Panc1 (cell line): ENCODE measurements at regions not wholly inside any gene's neighbourhood (a gene's known extent, or its start where the extent isn't known, plus 50 kb on each side); places are given as distances from the start of the nearest gene placed in this dataset.

Source experiments
- ATAC-seq: fragments of 200-7000 bp; cut with Tn5 transposase; 2 replicates; pipeline ENCODE4 v1.9.1; 2020; ENCODE audit warnings: mild to moderate bottlenecking, moderate library complexity
- BruUV-seq: library from RNA; stranded (reverse); fragments of 400-500 nt; replicated peaks from 2 replicates; lab custom pipeline; 2021; lab: Mats Ljungman, UMichigan
- CTCF ChIA-PET: fragments of 300-600 bp; sonication (Branson Sonifier 250); formaldehyde crosslinking; loops from one replicate; lab custom pipeline; 2022; ENCODE audit warnings: antibody characterized with exemption; lab: Charles Lee
- POLR2A ChIA-PET: fragments of 300-600 bp; sonication (Branson Sonifier 250); formaldehyde crosslinking; loops from one replicate; lab custom pipeline; 2022; ENCODE audit warnings: antibody characterized with exemption; lab: Charles Lee
- DNase-seq: peaks from one replicate; pipeline ENCODE4 v3.0.0-alpha.2; 2010; ENCODE audit warnings: low read depth, low spot score
- H3K27ac ChIP-seq: 2 replicates; pipeline ENCODE4 v1.5.1; 2011; ENCODE audit warnings: mild to moderate bottlenecking, low read length, inconsistent platforms
- H3K27me3 ChIP-seq: fragments of 200-500 bp; sonication (Bioruptor generic); 2 replicates; pipeline ENCODE4 v1.6.0; 2014; ENCODE audit warnings: low read length, inconsistent platforms; ENCODE audit not compliant: control insufficient read depth, insufficient read depth
- H3K36me3 ChIP-seq: fragments of 200-500 bp; sonication (Bioruptor generic); 2 replicates; pipeline ENCODE4 v1.5.1; 2014; ENCODE audit warnings: inconsistent platforms, mild to moderate bottlenecking, low read length, moderate library complexity; ENCODE audit not compliant: control insufficient read depth, insufficient read depth
- H3K4me1 ChIP-seq: 2 replicates; pipeline ENCODE4 v1.5.1; 2011; ENCODE audit warnings: inconsistent platforms, mild to moderate bottlenecking, low read length, moderate library complexity; ENCODE audit not compliant: control insufficient read depth, insufficient read depth
- H3K4me3 ChIP-seq, 2 experiments: 2 replicates each; pipeline ENCODE4 v1.5.1; 2011 to 2012; ENCODE audit warnings: low read depth in 2 of 2, low read length in 2 of 2, mild to moderate bottlenecking in 2 of 2, inconsistent platforms in 1 of 2, moderate library complexity in 1 of 2
- H3K9me3 ChIP-seq: fragments of 200-500 bp; sonication (Bioruptor generic); 2 replicates; pipeline ENCODE4 v1.5.1; 2014; ENCODE audit warnings: low read depth, mild to moderate bottlenecking, inconsistent platforms, low read length, moderate library complexity; ENCODE audit not compliant: control insufficient read depth, insufficient read depth
- POLR2AphosphoS5 ChIP-seq: IDR thresholded peaks from 2 replicates; pipeline ENCODE4 v1.6.1; 2012; ENCODE audit warnings: mild to moderate bottlenecking, low read depth, low read length, moderate library complexity
- REST ChIP-seq, 2 experiments: IDR thresholded peaks; 2 replicates each; pipeline ENCODE4 v1.6.1; 2011 to 2012; ENCODE audit warnings: low read depth in 2 of 2, control low read depth in 1 of 2, low read length in 1 of 2, mild to moderate bottlenecking in 1 of 2, moderate library complexity in 1 of 2; ENCODE audit not compliant: insufficient read depth in 1 of 2
- SIN3A ChIP-seq: IDR thresholded peaks from 2 replicates; pipeline ENCODE4 v1.6.1; 2012; ENCODE audit warnings: low read depth, mild to moderate bottlenecking, low read length, moderate library complexity, borderline replicate concordance; ENCODE audit not compliant: insufficient read depth
- TCF7L2 ChIP-seq: IDR thresholded peaks from 2 replicates; pipeline ENCODE4 v1.6.1; 2011; ENCODE audit warnings: mild to moderate bottlenecking, low read depth, low read length, inconsistent platforms
- in situ Hi-C: cut with HindIII; loops from 2 replicates; pipeline ENCODE4 v1.10.0; 2016; ENCODE audit warnings: low sequenced_read_pairs, low pct_unique_long_range_greater_than_20kb
- intact Hi-C: fragments of 100-400 bp; cut with micrococcal nuclease; formaldehyde crosslinking; loops from one replicate; pipeline ENCODE4 v1.10.0; 2022; ENCODE audit not compliant: unreplicated experiment
- TF ChIP-seq, protein P1 (sequence below): fragments of 450-650 bp; IDR thresholded peaks from 2 replicates; pipeline ENCODE4 v1.5.1; 2017; ENCODE audit warnings: mild to moderate bottlenecking

DNA sequence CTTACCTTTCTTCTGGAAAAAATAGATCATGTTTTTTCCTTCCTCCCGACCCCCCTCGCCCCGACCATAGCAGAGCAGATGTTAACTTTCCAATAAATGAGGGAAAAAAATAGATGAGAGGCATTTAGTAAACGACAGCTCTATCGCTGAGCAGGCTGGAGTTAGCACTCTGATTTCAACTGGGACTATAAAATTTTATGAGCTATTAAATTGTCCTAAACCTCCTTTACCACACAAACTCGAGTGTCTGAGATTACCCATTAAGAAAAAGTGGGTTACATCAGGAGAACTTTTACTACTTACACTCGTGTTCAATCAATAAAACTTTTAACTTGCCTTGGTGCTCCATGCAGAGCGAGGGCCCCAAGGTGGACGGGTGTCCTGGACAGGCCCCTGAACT lies 59.8 kb upstream of the RNU6ATAC start:
- Histone ChIP-seq H3K9me3 (no peaks in the 10 kb centered on the region), H3K4me3 (no peak overlapping the region), H3K27me3 (no peaks in the 10 kb centered on the region), H3K27ac (no peak overlapping the region), H3K36me3 (no peaks in the 10 kb centered on the region), H3K4me1 (no peaks in the 10 kb centered on the region)
- DNase-seq (no peak), ATAC-seq (no peak)
- TF ChIP-seq POLR2AphosphoS5 = no peak
- TF ChIP-seq, protein P1, sequence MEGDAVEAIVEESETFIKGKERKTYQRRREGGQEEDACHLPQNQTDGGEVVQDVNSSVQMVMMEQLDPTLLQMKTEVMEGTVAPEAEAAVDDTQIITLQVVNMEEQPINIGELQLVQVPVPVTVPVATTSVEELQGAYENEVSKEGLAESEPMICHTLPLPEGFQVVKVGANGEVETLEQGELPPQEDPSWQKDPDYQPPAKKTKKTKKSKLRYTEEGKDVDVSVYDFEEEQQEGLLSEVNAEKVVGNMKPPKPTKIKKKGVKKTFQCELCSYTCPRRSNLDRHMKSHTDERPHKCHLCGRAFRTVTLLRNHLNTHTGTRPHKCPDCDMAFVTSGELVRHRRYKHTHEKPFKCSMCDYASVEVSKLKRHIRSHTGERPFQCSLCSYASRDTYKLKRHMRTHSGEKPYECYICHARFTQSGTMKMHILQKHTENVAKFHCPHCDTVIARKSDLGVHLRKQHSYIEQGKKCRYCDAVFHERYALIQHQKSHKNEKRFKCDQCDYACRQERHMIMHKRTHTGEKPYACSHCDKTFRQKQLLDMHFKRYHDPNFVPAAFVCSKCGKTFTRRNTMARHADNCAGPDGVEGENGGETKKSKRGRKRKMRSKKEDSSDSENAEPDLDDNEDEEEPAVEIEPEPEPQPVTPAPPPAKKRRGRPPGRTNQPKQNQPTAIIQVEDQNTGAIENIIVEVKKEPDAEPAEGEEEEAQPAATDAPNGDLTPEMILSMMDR = no peak
- no peak for TF ChIP-seq REST (IDR thresholded peaks at IDR 0.05; ENCODE audit: insufficient read depth in 1 of 2, low read depth in 2 of 2, low read length in 1 of 2)
- TF ChIP-seq TCF7L2 = no peak
- TF ChIP-seq SIN3A = no peak
- in situ Hi-C loops (no loop called here), intact Hi-C loops (no loop called here)
- ChIA-PET POLR2A (no interaction called here), CTCF (no interaction called here)
- no TSS peak for BruUV-seq

- Histone ChIP-seq H3K36me3 (no peaks in the 10 kb centered on the region), H3K4me3 (no peak overlapping the region), H3K27ac (no peak overlapping the region), H3K27me3 (no peaks in the 10 kb centered on the region), H3K4me1 (no peaks in the 10 kb centered on the region), H3K9me3 (no peaks in the 10 kb centered on the region)
- CTCF ChIA-PET = no interaction called here
- POLR2A ChIA-PET = no interaction called here
- BruUV-seq = no TSS peak
- in situ Hi-C loops (no loop called here), intact Hi-C loops (no loop called here)
- DNase-seq = no peak
- no peak for TF ChIP-seq TCF7L2
- no peak for ATAC-seq
Measured at GRCh38 chr9:134224567-134225093, 60.3 kb upstream of the RNU6ATAC start.

DNA sequence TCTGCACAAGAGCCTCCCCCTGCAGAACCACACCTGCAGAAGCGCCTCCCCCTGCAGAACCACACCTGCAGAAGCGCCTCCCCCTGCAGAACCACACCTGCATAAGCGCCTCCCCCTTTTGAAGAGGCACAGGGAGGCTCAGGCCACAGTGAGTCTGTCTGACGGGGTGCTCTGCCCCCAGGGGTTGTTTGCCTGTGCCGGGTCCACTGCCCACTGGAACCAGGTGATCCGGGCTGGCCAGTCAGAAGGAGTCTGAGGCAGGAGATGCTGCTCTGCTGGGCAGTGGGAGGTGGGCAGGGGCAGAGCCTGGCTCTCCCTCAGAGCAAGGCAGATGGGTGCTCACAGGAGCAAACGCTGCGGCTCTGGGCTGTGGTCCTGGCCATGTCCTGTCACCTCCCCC lies 60.8 kb upstream of the RNU6ATAC start:
- no peaks in the 10 kb centered on the region for H3K27me3 ChIP-seq
- H3K4me1 ChIP-seq = no peaks in the 10 kb centered on the region
- intact Hi-C loops = no loop called here
- H3K9me3 ChIP-seq = no peaks in the 10 kb centered on the region
- TF ChIP-seq SIN3A (no peak), TCF7L2 (no peak), REST (IDR thresholded peaks at IDR 0.05; ENCODE audit: insufficient read depth in 1 of 2, low read depth in 2 of 2, low read length in 1 of 2) (no peak), POLR2AphosphoS5 (no peak)
- TF ChIP-seq, protein P1 = no peak
- in situ Hi-C loops = no loop called here
- no peak overlapping the region for H3K27ac ChIP-seq
- ATAC-seq (no peak), DNase-seq (no peak)
- no TSS peak for BruUV-seq
- ChIA-PET POLR2A (no interaction called here), CTCF (no interaction called here)
- H3K4me3 ChIP-seq = no peak overlapping the region
- no peaks in the 10 kb centered on the region for H3K36me3 ChIP-seq
